ENCODE measurements at regions not wholly inside any gene's neighbourhood (a gene's known extent, or its start where the extent isn't known, plus 50 kb on each side); places are given as distances from the start of the nearest gene placed in this dataset.

DNA sequence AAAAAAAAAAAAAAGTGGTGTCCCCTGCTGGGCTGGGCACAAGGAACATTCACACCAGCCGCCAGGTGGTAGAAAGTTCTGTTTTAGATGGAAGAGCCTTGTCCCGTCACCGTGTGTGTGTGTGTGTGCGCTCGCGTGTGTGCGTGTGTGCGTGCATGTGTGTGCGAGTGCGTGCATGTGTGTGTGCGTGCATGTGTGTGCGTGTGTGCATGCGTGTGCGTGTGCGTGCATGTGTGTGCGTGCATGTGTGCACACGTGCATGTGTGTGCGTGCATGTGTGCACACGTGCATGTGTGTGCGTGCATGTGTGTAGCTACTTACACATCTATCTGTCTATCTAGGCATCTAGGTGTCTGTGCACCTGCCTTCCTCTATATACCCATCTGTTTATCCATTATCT, 491.7 kb downstream of the NPHP4 start:
- DNase-seq (ENCODE audit: low spot score) (no peak), ATAC-seq (no peak)
- H3K4me2 ChIP-seq: no peak overlapping the region
- Mint-ChIP-seq H3K27me3 (ENCODE audit: insufficient read depth, low read depth, poor library complexity) (peaks cover 4% of the 10 kb centered on the region), H3K27ac (no peak overlapping the region), H3K36me3 (ENCODE audit: low read depth) (no peaks in the 10 kb centered on the region), H3K9me3 (no peaks in the 10 kb centered on the region; the same call in 2 of the 3 replicates), H3K4me1 (no peaks in the 10 kb centered on the region; the same call in 2 of the 3 replicates), H3K4me3 (no peak overlapping the region)
- H3K27me3 ChIP-seq (ENCODE audit: insufficient read depth): no peaks in the 10 kb centered on the region
- TF ChIP-seq EZH2phosphoT487 (IDR thresholded peaks at IDR 0.05; ENCODE audit: unreplicated experiment): no peak
- H3K79me2 ChIP-seq (replicated peaks; ENCODE audit: insufficient read depth): no peaks in the 10 kb centered on the region
- H3K27ac ChIP-seq (ENCODE audit: low read depth): no peak overlapping the region
- no peak overlapping the region for H3K4me3 ChIP-seq
- H4K20me1 ChIP-seq (replicated peaks; ENCODE audit: insufficient read depth): no peaks in the 10 kb centered on the region
- no peaks in the 10 kb centered on the region for H3K9me2 ChIP-seq (ENCODE audit: insufficient read depth)
- no peaks in the 10 kb centered on the region for H3K36me3 ChIP-seq (ENCODE audit: insufficient read depth)
- H3F3A ChIP-seq (replicated peaks; ENCODE audit: low read depth): no peaks in the 10 kb centered on the region
- H3K4me1 ChIP-seq (ENCODE audit: insufficient read depth): no peaks in the 10 kb centered on the region
- H2AFZ ChIP-seq: no peak overlapping the region

DNA sequence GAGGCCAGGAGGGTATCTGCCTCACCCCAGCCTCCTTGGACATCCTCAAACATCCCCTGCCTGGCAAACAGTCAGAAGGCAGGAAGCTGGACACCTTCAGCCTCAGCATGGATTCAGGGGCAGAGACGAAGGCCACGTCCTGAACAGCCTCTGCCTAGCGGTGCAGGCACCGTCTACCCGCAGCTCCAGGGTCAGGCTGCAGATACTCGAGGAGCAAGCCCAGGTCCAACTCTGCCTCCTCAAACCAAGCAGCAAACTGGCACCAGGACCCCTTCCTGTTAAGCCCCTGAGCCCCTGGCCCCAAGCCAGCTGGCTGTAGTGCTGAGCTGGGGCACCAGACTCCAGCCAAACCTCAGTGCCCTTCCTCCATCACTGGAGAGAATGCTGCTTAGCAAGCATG, 494.7 kb downstream of the NPHP4 start:
- Mint-ChIP-seq H3K9me3 (no peaks in the 10 kb centered on the region; the same call in 2 of the 3 replicates), H3K4me3 (no peak overlapping the region), H3K36me3 (ENCODE audit: low read depth) (no peaks in the 10 kb centered on the region), H3K27ac (no peak overlapping the region), H3K4me1 (peaks cover 3% of the 10 kb centered on the region; the same call in 1 of the 3 replicates), H3K27me3 (ENCODE audit: insufficient read depth, low read depth, poor library complexity) (peaks cover 4% of the 10 kb centered on the region)
- H3K4me3 ChIP-seq: no peak overlapping the region
- no peak overlapping the region for H3K4me2 ChIP-seq
- H3K27me3 ChIP-seq (ENCODE audit: insufficient read depth): no peaks in the 10 kb centered on the region
- H3F3A ChIP-seq (replicated peaks; ENCODE audit: low read depth): no peaks in the 10 kb centered on the region
- DNase-seq (ENCODE audit: low spot score): no peak
- H3K27ac ChIP-seq (ENCODE audit: low read depth): no peak overlapping the region
- no peak overlapping the region for H2AFZ ChIP-seq
- H4K20me1 ChIP-seq (replicated peaks; ENCODE audit: insufficient read depth): no peaks in the 10 kb centered on the region
- no peaks in the 10 kb centered on the region for H3K36me3 ChIP-seq (ENCODE audit: insufficient read depth)
- H3K9me2 ChIP-seq (ENCODE audit: insufficient read depth): no peaks in the 10 kb centered on the region
- no peak for ATAC-seq
- H3K4me1 ChIP-seq (ENCODE audit: insufficient read depth): no peaks in the 10 kb centered on the region
- TF ChIP-seq JUNB (IDR thresholded peaks at IDR 0.05; ENCODE audit: unreplicated experiment) (no peak), ZNF114 (CRISPR knock-in tag; IDR thresholded peaks at IDR 0.05) (no peak), EZH2 (IDR thresholded peaks at IDR 0.05; ENCODE audit: low read depth, unreplicated experiment) (no peak), STAT1 (IDR thresholded peaks at IDR 0.05; ENCODE audit: unreplicated experiment) (no peak), NANOG (IDR thresholded peaks at IDR 0.05; ENCODE audit: borderline replicate concordance) (no peak), POLR2AphosphoS5 (IDR thresholded peaks at IDR 0.05; ENCODE audit: low read depth) (no peak), CREB1 (CRISPR knock-in tag; IDR thresholded peaks at IDR 0.05; ENCODE audit: low read depth) (no peak), EZH2phosphoT487 (IDR thresholded peaks at IDR 0.05; ENCODE audit: unreplicated experiment) (no peak), ZNF331 (CRISPR knock-in tag; IDR thresholded peaks at IDR 0.05; ENCODE audit: low read depth) (no peak)
- TF ChIP-seq, protein P1, sequence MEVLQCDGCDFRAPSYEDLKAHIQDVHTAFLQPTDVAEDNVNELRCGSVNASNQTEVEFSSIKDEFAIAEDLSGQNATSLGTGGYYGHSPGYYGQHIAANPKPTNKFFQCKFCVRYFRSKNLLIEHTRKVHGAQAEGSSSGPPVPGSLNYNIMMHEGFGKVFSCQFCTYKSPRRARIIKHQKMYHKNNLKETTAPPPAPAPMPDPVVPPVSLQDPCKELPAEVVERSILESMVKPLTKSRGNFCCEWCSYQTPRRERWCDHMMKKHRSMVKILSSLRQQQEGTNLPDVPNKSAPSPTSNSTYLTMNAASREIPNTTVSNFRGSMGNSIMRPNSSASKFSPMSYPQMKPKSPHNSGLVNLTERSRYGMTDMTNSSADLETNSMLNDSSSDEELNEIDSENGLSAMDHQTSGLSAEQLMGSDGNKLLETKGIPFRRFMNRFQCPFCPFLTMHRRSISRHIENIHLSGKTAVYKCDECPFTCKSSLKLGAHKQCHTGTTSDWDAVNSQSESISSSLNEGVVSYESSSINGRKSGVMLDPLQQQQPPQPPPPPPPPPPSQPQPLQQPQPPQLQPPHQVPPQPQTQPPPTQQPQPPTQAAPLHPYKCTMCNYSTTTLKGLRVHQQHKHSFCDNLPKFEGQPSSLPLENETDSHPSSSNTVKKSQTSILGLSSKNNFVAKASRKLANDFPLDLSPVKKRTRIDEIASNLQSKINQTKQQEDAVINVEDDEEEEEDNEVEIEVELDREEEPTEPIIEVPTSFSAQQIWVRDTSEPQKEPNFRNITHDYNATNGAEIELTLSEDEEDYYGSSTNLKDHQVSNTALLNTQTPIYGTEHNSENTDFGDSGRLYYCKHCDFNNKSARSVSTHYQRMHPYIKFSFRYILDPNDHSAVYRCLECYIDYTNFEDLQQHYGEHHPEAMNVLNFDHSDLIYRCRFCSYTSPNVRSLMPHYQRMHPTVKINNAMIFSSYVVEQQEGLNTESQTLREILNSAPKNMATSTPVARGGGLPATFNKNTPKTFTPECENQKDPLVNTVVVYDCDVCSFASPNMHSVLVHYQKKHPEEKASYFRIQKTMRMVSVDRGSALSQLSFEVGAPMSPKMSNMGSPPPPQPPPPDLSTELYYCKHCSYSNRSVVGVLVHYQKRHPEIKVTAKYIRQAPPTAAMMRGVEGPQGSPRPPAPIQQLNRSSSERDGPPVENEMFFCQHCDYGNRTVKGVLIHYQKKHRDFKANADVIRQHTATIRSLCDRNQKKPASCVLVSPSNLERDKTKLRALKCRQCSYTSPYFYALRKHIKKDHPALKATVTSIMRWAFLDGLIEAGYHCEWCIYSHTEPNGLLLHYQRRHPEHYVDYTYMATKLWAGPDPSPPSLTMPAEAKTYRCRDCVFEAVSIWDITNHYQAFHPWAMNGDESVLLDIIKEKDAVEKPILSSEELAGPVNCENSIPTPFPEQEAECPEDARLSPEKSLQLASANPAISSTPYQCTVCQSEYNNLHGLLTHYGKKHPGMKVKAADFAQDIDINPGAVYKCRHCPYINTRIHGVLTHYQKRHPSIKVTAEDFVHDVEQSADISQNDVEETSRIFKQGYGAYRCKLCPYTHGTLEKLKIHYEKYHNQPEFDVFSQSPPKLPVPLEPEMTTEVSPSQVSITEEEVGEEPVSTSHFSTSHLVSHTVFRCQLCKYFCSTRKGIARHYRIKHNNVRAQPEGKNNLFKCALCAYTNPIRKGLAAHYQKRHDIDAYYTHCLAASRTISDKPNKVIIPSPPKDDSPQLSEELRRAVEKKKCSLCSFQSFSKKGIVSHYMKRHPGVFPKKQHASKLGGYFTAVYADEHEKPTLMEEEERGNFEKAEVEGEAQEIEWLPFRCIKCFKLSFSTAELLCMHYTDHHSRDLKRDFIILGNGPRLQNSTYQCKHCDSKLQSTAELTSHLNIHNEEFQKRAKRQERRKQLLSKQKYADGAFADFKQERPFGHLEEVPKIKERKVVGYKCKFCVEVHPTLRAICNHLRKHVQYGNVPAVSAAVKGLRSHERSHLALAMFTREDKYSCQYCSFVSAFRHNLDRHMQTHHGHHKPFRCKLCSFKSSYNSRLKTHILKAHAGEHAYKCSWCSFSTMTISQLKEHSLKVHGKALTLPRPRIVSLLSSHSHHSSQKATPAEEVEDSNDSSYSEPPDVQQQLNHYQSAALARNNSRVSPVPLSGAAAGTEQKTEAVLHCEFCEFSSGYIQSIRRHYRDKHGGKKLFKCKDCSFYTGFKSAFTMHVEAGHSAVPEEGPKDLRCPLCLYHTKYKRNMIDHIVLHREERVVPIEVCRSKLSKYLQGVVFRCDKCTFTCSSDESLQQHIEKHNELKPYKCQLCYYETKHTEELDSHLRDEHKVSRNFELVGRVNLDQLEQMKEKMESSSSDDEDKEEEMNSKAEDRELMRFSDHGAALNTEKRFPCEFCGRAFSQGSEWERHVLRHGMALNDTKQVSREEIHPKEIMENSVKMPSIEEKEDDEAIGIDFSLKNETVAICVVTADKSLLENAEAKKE (CRISPR knock-in tag; IDR thresholded peaks at IDR 0.05): no peak
- TF ChIP-seq, protein P2, sequence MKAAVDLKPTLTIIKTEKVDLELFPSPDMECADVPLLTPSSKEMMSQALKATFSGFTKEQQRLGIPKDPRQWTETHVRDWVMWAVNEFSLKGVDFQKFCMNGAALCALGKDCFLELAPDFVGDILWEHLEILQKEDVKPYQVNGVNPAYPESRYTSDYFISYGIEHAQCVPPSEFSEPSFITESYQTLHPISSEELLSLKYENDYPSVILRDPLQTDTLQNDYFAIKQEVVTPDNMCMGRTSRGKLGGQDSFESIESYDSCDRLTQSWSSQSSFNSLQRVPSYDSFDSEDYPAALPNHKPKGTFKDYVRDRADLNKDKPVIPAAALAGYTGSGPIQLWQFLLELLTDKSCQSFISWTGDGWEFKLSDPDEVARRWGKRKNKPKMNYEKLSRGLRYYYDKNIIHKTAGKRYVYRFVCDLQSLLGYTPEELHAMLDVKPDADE (IDR thresholded peaks at IDR 0.05): no peak
- TF ChIP-seq, protein P3, sequence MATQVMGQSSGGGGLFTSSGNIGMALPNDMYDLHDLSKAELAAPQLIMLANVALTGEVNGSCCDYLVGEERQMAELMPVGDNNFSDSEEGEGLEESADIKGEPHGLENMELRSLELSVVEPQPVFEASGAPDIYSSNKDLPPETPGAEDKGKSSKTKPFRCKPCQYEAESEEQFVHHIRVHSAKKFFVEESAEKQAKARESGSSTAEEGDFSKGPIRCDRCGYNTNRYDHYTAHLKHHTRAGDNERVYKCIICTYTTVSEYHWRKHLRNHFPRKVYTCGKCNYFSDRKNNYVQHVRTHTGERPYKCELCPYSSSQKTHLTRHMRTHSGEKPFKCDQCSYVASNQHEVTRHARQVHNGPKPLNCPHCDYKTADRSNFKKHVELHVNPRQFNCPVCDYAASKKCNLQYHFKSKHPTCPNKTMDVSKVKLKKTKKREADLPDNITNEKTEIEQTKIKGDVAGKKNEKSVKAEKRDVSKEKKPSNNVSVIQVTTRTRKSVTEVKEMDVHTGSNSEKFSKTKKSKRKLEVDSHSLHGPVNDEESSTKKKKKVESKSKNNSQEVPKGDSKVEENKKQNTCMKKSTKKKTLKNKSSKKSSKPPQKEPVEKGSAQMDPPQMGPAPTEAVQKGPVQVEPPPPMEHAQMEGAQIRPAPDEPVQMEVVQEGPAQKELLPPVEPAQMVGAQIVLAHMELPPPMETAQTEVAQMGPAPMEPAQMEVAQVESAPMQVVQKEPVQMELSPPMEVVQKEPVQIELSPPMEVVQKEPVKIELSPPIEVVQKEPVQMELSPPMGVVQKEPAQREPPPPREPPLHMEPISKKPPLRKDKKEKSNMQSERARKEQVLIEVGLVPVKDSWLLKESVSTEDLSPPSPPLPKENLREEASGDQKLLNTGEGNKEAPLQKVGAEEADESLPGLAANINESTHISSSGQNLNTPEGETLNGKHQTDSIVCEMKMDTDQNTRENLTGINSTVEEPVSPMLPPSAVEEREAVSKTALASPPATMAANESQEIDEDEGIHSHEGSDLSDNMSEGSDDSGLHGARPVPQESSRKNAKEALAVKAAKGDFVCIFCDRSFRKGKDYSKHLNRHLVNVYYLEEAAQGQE (IDR thresholded peaks at IDR 0.05; ENCODE audit: unreplicated experiment): no peak
- H3K79me2 ChIP-seq (replicated peaks; ENCODE audit: insufficient read depth): no peaks in the 10 kb centered on the region
